ENCODE measurements at regions not wholly inside any gene's neighbourhood (a gene's known extent, or its start where the extent isn't known, plus 50 kb on each side); places are given as distances from the start of the nearest gene placed in this dataset.

GRCh38 chr2:59236723-59237122 is 995.6 kb upstream of the FANCL start:
- H3K4me2 ChIP-seq = no peak overlapping the region; the same call in 2 of the 3 replicates
- peak overlapping the region; percentile 25 to 70; a peak in 4 of 6 replicates for H3K27ac ChIP-seq
- peaks cover 6% of the 10 kb centered on the region; the same call in 2 of the 3 replicates for H3K4me1 ChIP-seq
- ATAC-seq = peak; percentile 43 to 49; a peak in 2 of 6 replicates
- CTCF ChIA-PET = interaction anchor here (0.6 kb wide), 1 partner anchor 14 kb away, joined by 3 read pairs; no protein-coding TSS in a partner anchor
- peaks cover 12% of the 10 kb centered on the region; the same call in 2 of the 3 replicates for H3K9me3 ChIP-seq
- TF ChIP-seq, protein P1, sequence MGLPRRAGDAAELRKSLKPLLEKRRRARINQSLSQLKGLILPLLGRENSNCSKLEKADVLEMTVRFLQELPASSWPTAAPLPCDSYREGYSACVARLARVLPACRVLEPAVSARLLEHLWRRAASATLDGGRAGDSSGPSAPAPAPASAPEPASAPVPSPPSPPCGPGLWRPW (IDR thresholded peaks at IDR 0.05) = peak; percentile 32; the same call in 1 of the 2 replicates
- TF ChIP-seq HOXB5 (CRISPR knock-in tag; IDR thresholded peaks at IDR 0.05) (0 out of 2 replicates have a peak, but pooled peaks have one; percentile 25), FOSL2 (IDR thresholded peaks at IDR 0.05) (no peak), FOSL2 (CRISPR knock-in tag; IDR thresholded peaks at IDR 0.05) (peak; percentile 77), NFE2L2 (conservative IDR thresholded peaks at IDR 0.05; ENCODE audit: low read length) (peak; percentile 86), CHD4 (IDR thresholded peaks at IDR 0.05; ENCODE audit: borderline replicate concordance) (no peak), MAFK (IDR thresholded peaks at IDR 0.05; ENCODE audit: partially characterized antibody) (peak; percentile 89), HOXA7 (CRISPR knock-in tag; IDR thresholded peaks at IDR 0.05) (no peak), CEBPB (IDR thresholded peaks at IDR 0.05) (peak; percentile 63 to 84; a peak in 3 of 4 replicates)
- peak in 1 of 2 experiments; percentile 76 for DNase-seq (ENCODE audit: low read depth in 1 of 2, low spot score in 1 of 2)
- no peak for FAIRE-seq
- no peak overlapping the region for H3K4me3 ChIP-seq
- 38% methylated on average over 5 of the region's 5 CpGs for WGBS (ENCODE audit: missing lambda C conversion rate)
- POLR2A ChIA-PET = no interaction called here

- Histone ChIP-seq H3K4me1 (peaks cover 6% of the 10 kb centered on the region; the same call in 2 of the 3 replicates), H3K9me3 (peaks cover 12% of the 10 kb centered on the region; the same call in 2 of the 3 replicates), H3K4me2 (no peak overlapping the region), H3K27ac (no peak overlapping the region), H3K4me3 (no peak overlapping the region)
- TF ChIP-seq RAD21 (conservative IDR thresholded peaks at IDR 0.05 in 1 of 2, IDR thresholded peaks at IDR 0.05 in 1 of 2) (no peak), RARB (CRISPR knock-in tag; IDR thresholded peaks at IDR 0.05) (no peak), POLR2A (IDR thresholded peaks at IDR 0.05; ENCODE audit: low read length) (no peak), EHF (CRISPR knock-in tag; IDR thresholded peaks at IDR 0.05) (no peak), TFCP2L1 (CRISPR knock-in tag; IDR thresholded peaks at IDR 0.05) (no peak), CHD2 (IDR thresholded peaks at IDR 0.05; ENCODE audit: low read length, partially characterized antibody) (no peak), SMC3 (IDR thresholded peaks at IDR 0.05) (no peak), EP300 (IDR thresholded peaks at IDR 0.05) (no peak), FOXS1 (CRISPR knock-in tag; IDR thresholded peaks at IDR 0.05) (no peak), HOXA7 (CRISPR knock-in tag; IDR thresholded peaks at IDR 0.05) (no peak), FOSL2 (IDR thresholded peaks at IDR 0.05) (no peak), FOSL2 (CRISPR knock-in tag; IDR thresholded peaks at IDR 0.05) (no peak), CEBPB (IDR thresholded peaks at IDR 0.05) (no peak), HOXB5 (CRISPR knock-in tag; IDR thresholded peaks at IDR 0.05) (no peak), MAZ (IDR thresholded peaks at IDR 0.05; ENCODE audit: borderline replicate concordance, low read depth, low read length) (no peak), NFE2L2 (conservative IDR thresholded peaks at IDR 0.05; ENCODE audit: low read length) (no peak)
- TF ChIP-seq, protein P1 (IDR thresholded peaks at IDR 0.05) = no peak
- TF ChIP-seq, protein P2, sequence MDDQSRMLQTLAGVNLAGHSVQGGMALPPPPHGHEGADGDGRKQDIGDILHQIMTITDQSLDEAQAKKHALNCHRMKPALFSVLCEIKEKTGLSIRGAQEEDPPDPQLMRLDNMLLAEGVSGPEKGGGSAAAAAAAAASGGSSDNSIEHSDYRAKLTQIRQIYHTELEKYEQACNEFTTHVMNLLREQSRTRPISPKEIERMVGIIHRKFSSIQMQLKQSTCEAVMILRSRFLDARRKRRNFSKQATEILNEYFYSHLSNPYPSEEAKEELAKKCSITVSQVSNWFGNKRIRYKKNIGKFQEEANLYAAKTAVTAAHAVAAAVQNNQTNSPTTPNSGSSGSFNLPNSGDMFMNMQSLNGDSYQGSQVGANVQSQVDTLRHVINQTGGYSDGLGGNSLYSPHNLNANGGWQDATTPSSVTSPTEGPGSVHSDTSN (IDR thresholded peaks at IDR 0.05) = no peak
- TF ChIP-seq, protein P3, sequence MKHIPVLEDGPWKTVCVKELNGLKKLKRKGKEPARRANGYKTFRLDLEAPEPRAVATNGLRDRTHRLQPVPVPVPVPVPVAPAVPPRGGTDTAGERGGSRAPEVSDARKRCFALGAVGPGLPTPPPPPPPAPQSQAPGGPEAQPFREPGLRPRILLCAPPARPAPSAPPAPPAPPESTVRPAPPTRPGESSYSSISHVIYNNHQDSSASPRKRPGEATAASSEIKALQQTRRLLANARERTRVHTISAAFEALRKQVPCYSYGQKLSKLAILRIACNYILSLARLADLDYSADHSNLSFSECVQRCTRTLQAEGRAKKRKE (CRISPR knock-in tag; IDR thresholded peaks at IDR 0.05; ENCODE audit: low read depth) = no peak
- ATAC-seq (no peak; a peak in 1 of 6 replicates), FAIRE-seq (no peak), DNase-seq (ENCODE audit: low read depth in 1 of 2, low spot score in 1 of 2) (no peak)
- WGBS (ENCODE audit: missing lambda C conversion rate) = 24% methylated on average over 4 of the region's 4 CpGs
- ChIA-PET CTCF (no interaction called here), POLR2A (no interaction called here)
Observed at GRCh38 chr2:59233920-59234319, 992.8 kb upstream of the FANCL start.

- ChIA-PET CTCF (no interaction called here), POLR2A (no interaction called here)
- no peak for FAIRE-seq
- Histone ChIP-seq H3K9me3 (peaks cover 12% of the 10 kb centered on the region; the same call in 2 of the 3 replicates), H3K4me2 (no peak overlapping the region), H3K4me3 (no peak overlapping the region), H3K27ac (no peak overlapping the region), H3K4me1 (peaks cover 6% of the 10 kb centered on the region; the same call in 2 of the 3 replicates)
- ATAC-seq = no peak
- no peak for DNase-seq (ENCODE audit: low read depth in 1 of 2, low spot score in 1 of 2)
- no peak for TF ChIP-seq TFCP2L1 (CRISPR knock-in tag; IDR thresholded peaks at IDR 0.05)
- no peak for TF ChIP-seq RARB (CRISPR knock-in tag; IDR thresholded peaks at IDR 0.05)
- TF ChIP-seq, protein P4, sequence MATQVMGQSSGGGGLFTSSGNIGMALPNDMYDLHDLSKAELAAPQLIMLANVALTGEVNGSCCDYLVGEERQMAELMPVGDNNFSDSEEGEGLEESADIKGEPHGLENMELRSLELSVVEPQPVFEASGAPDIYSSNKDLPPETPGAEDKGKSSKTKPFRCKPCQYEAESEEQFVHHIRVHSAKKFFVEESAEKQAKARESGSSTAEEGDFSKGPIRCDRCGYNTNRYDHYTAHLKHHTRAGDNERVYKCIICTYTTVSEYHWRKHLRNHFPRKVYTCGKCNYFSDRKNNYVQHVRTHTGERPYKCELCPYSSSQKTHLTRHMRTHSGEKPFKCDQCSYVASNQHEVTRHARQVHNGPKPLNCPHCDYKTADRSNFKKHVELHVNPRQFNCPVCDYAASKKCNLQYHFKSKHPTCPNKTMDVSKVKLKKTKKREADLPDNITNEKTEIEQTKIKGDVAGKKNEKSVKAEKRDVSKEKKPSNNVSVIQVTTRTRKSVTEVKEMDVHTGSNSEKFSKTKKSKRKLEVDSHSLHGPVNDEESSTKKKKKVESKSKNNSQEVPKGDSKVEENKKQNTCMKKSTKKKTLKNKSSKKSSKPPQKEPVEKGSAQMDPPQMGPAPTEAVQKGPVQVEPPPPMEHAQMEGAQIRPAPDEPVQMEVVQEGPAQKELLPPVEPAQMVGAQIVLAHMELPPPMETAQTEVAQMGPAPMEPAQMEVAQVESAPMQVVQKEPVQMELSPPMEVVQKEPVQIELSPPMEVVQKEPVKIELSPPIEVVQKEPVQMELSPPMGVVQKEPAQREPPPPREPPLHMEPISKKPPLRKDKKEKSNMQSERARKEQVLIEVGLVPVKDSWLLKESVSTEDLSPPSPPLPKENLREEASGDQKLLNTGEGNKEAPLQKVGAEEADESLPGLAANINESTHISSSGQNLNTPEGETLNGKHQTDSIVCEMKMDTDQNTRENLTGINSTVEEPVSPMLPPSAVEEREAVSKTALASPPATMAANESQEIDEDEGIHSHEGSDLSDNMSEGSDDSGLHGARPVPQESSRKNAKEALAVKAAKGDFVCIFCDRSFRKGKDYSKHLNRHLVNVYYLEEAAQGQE (IDR thresholded peaks at IDR 0.05) = no peak
- no peak for TF ChIP-seq ZC3H11A (IDR thresholded peaks at IDR 0.05)
- TF ChIP-seq ZSCAN20 (CRISPR knock-in tag; IDR thresholded peaks at IDR 0.05) = no peak
- TF ChIP-seq HDAC2 (IDR thresholded peaks at IDR 0.05) = no peak
- TF ChIP-seq MAFK (IDR thresholded peaks at IDR 0.05; ENCODE audit: partially characterized antibody) = no peak
- TF ChIP-seq HMGXB4 (CRISPR knock-in tag; IDR thresholded peaks at IDR 0.05; ENCODE audit: borderline replicate concordance) = no peak
Observed at GRCh38 chr2:59233448-59233847, 992.3 kb upstream of the FANCL start.

Measured in A549 (cell line).